Esophagus muscularis mucosa (tissue), 3 donors: ENCODE measurements at regions not wholly inside any gene's neighbourhood (a gene's known extent, or its start where the extent isn't known, plus 50 kb on each side); places are given as distances from the start of the nearest gene placed in this dataset.

Source experiments
- POLR2A ChIP-seq: fragments of 450-650 bp; IDR thresholded peaks from one replicate; pipeline ENCODE4 v1.6.1; 2017; ENCODE audit warnings: antibody characterized with exemption, moderate library complexity, mild to moderate bottlenecking, low read depth
- TF ChIP-seq, protein P1 (sequence below), 3 experiments: fragments of 200-600 bp in 2 of 3; fragments of 450-650 bp in 1 of 3; sonication (generic) in 2 of 3; IDR thresholded peaks; one replicate each; pipeline ENCODE4 v1.5.1; 2017 to 2019; ENCODE audit warnings: antibody characterized with exemption in 3 of 3, mild to moderate bottlenecking in 2 of 3, moderate library complexity in 1 of 3

DNA sequence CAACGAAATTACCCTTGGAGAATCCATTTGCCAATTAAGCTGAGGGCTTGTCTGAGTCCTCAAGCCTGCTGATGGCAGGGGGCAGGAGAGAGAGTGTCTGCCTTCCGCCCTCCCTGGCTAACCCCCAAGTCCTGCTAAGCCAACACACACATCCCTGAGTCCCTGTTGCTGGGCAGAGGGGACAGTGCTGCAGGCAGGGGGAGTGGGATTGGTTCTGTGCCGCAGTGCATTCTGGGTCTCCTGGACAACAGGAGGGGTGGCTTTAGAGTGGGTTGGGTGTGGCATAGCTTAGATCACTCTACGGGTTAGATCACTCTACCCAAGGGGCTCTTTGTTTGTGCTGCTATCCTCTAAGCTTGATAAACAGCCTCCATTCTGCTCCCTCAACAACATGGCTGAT, 427.7 kb downstream of the CDK5RAP2 start:
- TF ChIP-seq, protein P1, sequence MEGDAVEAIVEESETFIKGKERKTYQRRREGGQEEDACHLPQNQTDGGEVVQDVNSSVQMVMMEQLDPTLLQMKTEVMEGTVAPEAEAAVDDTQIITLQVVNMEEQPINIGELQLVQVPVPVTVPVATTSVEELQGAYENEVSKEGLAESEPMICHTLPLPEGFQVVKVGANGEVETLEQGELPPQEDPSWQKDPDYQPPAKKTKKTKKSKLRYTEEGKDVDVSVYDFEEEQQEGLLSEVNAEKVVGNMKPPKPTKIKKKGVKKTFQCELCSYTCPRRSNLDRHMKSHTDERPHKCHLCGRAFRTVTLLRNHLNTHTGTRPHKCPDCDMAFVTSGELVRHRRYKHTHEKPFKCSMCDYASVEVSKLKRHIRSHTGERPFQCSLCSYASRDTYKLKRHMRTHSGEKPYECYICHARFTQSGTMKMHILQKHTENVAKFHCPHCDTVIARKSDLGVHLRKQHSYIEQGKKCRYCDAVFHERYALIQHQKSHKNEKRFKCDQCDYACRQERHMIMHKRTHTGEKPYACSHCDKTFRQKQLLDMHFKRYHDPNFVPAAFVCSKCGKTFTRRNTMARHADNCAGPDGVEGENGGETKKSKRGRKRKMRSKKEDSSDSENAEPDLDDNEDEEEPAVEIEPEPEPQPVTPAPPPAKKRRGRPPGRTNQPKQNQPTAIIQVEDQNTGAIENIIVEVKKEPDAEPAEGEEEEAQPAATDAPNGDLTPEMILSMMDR (IDR thresholded peaks at IDR 0.05): no peak
- no peak for TF ChIP-seq POLR2A
